ENCODE measurements at regions not wholly inside any gene's neighbourhood (a gene's known extent, or its start where the extent isn't known, plus 50 kb on each side); places are given as distances from the start of the nearest gene placed in this dataset.
A peak's percentile ranks its signal among the peaks of the same experiment; 100 is the strongest.

GRCh38 chr3:159418571-159419526 is 569.8 kb upstream of the IL12A start:
- H3K4me3 ChIP-seq (ENCODE audit: low read depth, low read length): no peak overlapping the region
- DNase-seq (ENCODE audit: low read depth): peak; percentile 78
- TF ChIP-seq CTCF (IDR thresholded peaks at IDR 0.05; ENCODE audit: insufficient read depth, low read depth, low read length): no peak

- no peak overlapping the region for H3K4me3 ChIP-seq (ENCODE audit: low read depth, low read length)
- no peak for TF ChIP-seq CTCF (IDR thresholded peaks at IDR 0.05; ENCODE audit: insufficient read depth, low read depth, low read length)
- DNase-seq (ENCODE audit: low read depth): no peak
These were observed 558.9 kb upstream of the IL12A start for GRCh38 chr3:159429702-159430101.

GRCh38 chr3:159432682-159433340 is 555.8 kb upstream of the IL12A start:
- no peak for DNase-seq (ENCODE audit: low read depth)
- no peak for TF ChIP-seq CTCF (IDR thresholded peaks at IDR 0.05; ENCODE audit: insufficient read depth, low read depth, low read length)
- H3K4me3 ChIP-seq (ENCODE audit: low read depth, low read length): no peak overlapping the region

GRCh38 chr3:159439346-159439745 is 549.3 kb upstream of the IL12A start:
- H3K4me3 ChIP-seq (ENCODE audit: low read depth, low read length): no peak overlapping the region
- no peak for DNase-seq (ENCODE audit: low read depth)
- TF ChIP-seq CTCF (IDR thresholded peaks at IDR 0.05; ENCODE audit: insufficient read depth, low read depth, low read length): no peak

GRCh38 chr3:159441279-159441678 is 547.4 kb upstream of the IL12A start:
- DNase-seq (ENCODE audit: low read depth): no peak
- TF ChIP-seq CTCF (IDR thresholded peaks at IDR 0.05; ENCODE audit: insufficient read depth, low read depth, low read length): no peak
- no peak overlapping the region for H3K4me3 ChIP-seq (ENCODE audit: low read depth, low read length)

GRCh38 chr3:159443266-159443665 is 545.4 kb upstream of the IL12A start:
- no peak overlapping the region for H3K4me3 ChIP-seq (ENCODE audit: low read depth, low read length)
- DNase-seq (ENCODE audit: low read depth): no peak
- no peak for TF ChIP-seq CTCF (IDR thresholded peaks at IDR 0.05; ENCODE audit: insufficient read depth, low read depth, low read length)
